IPS-NIHi11 (cell line): ENCODE measurements at regions not wholly inside any gene's neighbourhood (a gene's known extent, or its start where the extent isn't known, plus 50 kb on each side); places are given as distances from the start of the nearest gene placed in this dataset.
A peak's percentile ranks its signal among the peaks of the same experiment; 100 is the strongest.

Source experiments
- DNase-seq: peaks from one replicate; pipeline ENCODE4 v3.0.0; 2012; ENCODE audit warnings: mixed read lengths, low spot score

DNA sequence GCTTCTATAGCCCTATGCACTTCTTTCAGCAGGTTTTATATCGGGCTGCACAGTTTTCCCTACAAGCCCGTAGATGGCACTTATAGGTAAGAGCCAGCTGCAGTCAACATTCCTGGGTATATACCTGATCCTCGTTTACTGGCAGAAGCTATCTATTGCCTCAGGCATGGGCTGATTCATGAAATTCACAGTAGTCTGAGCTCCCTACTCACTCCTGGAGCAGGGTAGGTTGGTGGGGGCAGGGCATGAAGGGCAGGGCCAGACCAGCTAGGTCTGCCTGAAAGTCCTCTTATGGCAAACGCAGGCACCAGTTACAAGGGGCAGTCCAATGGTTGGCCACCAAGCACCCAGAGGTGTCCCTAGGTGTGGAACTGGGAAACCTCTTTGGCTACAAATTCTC lies 345.8 kb downstream of the RPS29 start:
- DNase-seq, result no peak

DNA sequence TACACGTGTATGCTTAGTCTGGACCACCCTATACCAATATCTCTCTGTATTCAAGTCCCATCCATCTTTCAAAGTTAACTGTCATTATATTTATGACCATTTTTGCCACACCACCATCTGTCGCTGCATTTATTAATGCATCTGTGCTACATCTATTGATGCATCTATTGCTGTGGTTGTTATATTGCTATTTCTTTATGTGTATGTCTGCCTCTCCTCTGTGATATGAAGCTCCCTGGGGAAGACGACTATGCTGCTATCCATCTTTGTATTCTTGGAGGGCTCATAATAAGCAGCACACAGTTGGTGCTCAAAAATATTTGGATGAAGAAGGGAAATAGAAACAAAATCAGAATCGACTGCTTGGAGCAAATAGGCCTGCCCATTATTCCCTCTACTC lies 357.6 kb downstream of the RPS29 start:
- no peak for DNase-seq

DNA sequence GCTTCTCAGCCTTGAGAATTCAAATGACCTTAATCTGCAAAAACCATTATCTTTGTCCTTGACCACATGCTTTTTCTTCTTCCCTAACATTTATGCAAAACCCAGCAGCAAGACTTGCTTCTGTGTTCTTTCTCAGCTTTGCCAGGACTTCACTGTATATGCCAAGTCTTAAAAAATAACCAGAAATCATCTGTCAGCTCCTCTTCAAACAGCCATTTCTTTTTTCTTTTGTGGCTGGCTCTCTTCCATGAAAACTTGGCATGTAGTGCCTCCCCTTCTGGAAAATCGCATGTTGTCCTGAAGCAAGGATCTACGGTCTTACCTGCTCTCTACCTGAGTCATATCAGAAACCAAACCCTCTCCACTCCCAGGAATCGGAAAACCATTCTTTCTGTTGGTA lies 364.9 kb downstream of the RPS29 start:
- no peak for DNase-seq

DNA sequence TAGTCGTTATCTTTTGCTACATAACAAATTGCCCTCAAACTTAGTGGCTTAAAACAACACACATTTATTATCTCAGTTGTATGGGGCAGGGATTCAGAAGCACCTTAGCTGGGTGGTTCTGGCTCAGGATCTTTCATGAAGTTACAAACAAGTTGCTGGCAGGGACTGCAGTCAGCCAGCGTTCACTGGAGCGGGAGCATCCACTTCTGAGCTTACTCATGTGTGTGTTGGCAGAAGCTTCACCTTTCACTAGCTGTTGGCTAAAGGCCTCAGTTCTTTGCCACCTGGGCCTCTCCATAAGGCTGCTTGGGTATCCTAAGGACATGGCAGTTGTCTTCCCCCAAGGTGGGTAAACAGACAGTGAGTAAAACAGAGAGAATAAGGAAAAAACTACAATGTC lies 365.7 kb downstream of the RPS29 start:
- DNase-seq, result no peak

DNA sequence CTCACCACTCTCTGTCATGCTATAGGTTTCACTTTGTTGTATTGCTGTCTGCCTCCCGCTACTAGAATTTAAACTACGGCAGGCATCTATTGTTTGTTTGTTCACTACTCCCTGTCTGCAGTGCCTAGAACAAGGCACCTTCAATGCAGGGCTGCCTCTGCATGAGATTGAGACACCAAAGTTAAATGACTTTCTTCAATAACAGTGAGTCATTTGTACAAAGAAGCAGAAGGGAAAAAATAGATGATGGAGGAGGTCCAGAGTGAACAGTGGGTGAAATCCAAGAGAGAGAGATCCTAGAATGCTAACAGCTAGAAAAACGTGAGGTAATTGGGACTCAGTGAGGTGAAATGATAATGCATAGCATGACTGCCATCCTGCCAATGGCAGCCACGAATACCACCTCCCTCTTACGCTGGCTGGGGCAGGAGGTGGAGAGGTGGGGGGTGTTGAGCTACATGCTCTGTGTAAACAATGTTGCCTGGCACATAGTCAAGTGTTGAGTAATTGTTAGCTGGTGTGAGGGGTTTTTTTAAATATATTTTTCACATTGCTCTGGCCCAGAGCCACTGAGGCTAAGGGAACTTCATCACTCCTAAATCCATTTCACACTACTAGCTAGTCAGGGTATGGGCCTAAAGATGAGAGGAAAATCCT lies 367.6 kb downstream of the RPS29 start:
- no peak for DNase-seq

DNA sequence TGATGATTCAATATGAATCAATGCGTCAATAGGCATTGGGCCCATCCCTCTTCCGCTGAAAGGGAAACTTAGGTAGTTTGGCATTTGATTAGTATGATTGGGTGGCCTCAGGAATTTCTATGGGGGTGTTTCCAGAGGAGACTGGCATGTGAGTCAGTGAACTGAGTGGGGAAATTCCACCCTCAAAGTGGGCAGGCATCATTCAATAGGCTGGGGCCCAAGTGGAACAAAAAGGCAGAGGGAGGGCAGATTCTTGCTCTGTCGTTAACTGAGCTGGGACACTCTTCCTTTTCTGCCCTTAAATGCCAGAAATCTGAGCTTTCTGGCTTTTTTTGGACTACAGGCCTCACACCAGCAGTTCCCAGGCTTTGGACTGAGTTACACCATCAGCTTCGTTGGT lies 373.5 kb downstream of the RPS29 start:
- no peak for DNase-seq

DNA sequence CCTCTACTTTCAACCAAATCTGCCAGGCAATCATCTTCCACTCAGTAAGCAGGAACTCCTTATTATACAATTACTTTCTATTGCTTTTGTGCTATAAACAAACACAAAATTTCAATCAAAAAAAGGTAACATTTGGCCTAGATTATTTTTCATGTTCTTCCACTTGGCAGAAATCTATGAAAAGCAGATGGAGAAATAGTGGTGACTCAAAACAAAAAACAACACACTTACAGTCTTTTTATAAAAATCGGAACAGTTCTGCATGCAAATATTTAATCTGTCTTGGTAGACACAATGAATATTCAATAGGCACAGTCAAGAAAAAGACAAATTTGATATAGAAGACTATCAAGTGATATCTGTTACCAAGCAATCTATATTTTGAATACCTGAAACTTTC lies 376.8 kb downstream of the RPS29 start:
- no peak for DNase-seq

DNA sequence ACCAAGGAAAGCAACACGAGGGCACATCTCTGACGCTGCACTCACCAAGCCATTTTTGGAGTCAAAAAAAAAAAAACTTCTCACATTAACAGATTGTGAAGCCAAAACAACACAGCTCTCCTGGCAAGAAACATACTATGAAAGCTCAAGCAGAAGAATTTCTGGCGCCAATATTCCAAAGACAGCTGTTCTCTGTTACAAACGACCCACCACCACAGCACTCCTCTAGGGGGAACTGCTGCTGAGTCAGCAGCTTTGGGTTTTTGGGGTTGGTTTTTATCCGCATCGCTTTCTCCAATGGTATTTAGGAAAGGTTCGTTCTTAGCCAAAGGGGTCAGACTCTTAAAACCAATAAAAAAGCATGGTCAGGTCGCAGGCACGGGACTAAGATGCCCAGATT lies 379.4 kb downstream of the RPS29 start:
- DNase-seq, result peak; percentile 14

DNA sequence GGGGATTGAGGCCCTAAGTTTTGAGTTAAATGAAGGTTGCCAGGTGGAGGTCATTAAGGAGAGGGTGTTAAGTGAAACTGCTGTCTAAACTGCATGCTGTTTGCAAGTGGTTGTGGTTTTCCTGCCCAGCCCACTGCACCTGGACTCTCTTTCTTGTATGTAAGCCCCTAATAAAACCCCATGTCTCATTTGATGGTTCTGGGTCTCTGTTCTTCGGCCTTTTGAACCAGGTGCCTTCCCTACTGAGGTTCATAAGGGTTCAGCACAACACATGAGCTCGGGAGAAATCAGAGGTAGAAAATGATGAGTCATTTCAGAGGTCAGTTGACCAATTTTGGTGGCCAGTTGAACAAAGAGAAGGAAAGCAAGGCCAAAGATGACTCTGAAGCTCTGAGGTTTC lies 382.5 kb downstream of the RPS29 start:
- no peak for DNase-seq

DNA sequence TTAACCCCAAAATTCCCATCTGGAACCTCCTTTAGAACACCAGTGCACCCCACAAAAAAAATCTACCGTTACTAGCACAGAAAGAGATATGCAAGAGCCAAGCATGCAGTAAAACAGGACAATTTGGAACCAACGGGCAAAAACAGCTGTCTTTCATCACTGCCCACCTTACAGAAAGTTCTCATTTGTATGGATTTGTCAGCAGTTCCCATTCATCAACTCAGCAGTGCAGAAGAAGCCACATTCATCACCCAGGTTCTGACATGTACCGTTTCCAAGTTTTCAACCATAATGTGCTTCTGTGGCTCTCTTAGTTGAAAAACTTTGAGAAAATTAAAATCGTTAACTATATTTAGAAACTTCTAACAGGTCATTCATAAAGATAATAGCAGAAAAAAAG lies 387.0 kb downstream of the RPS29 start:
- no peak for DNase-seq

DNA sequence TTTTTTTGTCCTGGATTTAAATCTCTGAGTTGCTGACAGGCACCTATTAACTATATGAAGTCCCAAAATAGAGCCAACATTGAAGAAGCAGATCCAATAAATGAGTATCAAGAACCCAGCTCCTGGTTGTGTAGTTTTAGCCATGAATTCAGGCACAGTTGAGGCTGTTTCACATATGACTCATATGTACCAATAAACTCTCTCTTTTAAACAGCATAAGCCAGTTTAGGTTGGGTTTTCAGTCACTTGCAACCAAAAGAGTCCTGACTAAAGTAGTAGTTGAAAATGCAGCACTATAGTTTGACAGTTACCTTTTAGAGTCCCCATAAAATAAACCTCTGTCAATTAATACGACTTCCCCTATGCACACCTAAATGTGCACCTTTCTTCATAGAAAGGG lies 389.9 kb downstream of the RPS29 start:
- DNase-seq, result no peak

DNA sequence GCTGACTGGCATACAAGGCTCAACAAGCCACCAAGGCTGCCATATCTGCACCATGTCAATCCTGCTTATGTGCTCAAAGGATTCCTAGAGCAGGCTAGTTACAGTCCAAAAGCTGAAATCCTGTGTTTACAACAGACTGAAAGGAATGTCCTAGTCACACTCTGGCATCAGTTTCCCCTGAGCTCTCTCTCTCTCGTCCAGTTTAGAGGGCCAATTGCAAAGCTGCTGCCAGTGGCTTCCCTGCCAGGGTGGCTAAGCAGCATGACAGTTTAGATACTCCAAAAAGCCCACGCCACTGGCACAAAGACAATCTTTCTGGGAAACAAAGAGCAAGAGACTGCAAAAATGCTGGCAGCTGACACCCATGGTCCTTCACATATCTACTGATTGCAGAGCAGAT lies 392.1 kb downstream of the RPS29 start:
- no peak for DNase-seq

DNA sequence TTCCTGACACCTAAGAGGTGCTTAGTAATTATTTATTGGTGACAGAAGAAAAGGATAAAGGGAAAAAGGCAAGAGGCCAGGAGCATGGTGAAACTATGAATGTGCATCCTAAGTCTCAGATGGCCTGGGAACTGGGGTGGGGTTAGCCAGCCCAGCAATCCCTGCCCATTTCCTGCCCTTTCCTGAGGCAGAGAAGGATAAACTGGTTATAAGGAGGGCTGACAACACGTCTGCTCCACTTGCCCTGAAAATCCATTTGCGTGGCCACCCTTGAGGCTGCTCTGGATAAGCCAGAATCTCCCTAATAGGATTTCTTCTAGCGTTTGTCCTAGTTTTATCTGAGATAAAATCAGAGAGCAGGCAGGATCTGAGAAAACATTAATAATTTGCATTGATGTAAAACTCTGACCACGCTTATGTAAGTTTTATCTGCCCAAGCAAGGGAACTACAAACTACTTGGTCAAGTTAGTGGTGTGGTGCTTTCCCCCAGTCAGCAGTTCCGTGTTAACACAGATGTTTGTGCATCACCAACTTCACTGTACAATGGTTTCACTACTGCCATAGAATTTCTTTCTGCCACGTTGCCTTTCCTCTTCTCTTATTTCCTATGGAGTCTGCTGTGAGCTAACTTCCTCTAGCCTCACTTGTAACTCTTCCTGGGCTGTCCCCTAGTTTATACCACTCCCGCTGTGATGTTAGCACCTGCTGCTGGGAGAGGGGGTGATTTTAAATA lies 392.7 kb downstream of the RPS29 start:
- DNase-seq, result no peak

DNA sequence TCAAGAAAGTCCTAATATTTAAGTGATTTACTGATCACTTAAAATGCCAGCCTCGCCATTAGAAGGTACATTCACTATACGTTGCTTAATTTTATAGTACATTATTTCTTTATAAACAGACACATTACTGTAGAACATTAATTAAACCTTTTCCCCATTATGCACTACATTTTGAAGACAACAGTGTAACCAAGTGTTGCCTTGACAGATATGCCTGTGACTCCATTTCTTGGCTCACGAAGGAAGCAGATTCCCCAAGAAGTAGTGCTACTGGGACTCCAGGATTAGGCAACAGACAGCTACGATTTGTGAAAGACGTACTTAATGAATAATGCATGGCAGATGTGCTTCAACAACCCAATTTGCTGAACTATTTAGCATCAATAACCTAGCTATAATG lies 394.8 kb downstream of the RPS29 start:
- DNase-seq, result no peak

DNA sequence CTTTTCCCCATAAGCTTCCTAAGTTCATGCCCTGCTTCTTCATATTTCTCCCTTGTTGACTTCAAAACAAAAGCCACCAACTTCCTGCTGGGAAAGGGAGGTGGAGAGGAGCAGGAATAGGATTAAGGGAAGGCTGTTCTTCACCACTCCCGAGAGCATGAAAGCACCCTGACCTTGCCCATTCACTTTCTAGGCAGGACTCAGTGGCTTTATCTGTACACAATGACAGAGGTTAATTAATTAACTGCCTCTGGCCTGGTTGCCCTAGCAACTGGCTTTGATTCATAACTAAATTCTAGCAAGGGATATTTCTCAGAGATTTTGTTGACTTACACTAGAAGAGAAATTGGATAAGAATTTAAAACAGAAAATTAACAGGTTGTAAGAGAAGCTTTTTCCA lies 396.8 kb downstream of the RPS29 start:
- DNase-seq, result no peak

DNA sequence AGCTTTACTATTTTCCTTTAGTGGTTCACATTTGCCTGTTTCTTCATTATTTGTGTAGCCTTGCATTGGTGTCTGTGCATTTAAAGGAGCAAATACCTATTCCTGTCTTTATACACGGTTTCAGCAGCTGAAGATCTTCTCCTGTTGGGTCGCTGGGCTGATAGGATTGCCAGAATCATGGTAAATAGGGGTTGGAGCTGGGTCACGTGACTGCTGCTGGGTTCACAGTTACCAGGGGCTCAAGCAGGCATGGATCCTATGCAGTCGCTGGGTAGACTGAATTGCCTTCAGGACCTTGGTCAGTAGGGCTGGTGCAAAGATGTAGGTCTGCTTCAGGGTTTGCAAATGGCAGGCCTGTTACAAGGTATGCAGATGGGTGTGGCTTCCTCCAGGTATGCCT lies 398.4 kb downstream of the RPS29 start:
- no peak for DNase-seq

DNA sequence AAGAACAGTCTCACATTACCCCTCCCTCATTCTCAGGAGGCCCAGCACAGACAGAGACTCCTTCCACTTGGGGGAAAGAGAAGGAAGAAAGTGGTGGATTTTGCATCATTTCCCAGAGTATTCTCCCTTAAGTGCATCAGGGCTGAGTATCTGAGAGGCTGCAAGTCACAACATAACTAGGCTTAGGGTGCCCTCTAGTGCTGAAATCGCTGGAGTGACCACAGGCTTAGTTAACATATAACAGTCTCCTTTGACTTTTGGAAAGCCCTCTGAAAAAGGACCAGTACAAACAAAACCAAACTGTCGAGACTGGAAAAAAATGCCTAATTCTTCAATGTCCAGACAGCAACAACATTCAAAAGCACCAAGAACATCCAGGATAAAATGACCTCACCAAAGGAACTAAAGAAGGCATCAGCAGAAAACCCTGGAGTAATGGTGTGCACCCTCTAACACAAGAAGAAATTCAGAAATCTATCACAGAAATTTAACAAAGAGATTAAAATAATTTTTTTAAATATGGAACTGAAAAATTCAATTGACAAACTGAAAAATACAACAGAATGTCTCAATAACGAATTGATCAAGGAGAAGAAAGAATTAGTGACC lies 412.3 kb downstream of the RPS29 start:
- peak; percentile 70 for DNase-seq

DNA sequence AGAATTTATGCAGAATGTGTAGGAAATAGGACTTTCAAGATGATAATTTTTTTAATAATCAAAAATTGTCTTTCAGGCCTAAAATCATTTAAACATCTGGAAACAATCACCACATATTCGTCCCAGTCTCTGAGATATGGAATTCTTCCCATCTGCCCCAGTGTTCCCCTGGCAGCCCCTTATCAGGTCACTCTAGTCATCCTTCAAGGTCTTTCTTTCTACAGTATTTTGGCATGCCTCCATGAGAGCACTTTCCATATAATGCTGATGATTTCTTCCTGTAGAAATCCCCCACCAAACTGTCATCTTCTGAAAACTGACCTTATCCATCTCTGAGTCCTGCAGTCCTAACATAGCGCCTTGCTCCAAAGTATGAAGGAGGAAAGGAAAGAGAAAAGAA lies 422.1 kb downstream of the RPS29 start:
- no peak for DNase-seq

DNA sequence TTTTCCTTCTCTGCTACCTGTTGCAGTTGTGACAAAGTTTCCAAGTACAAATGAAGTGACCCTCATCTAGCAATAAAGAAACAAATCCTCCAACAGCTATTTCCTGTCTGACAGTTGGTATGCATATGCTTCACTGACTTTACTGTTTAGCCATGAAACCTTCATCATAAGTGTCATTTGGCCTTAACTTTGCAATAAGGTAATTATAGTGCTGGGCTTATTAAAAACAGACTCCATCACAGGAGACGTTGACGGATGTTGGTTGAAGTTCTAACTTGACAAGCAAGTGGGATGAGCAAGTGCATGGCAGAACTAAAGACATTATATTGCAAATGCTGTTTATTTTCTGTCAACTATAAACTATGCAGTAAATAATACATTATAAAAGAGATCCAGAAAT lies 425.2 kb downstream of the RPS29 start:
- no peak for DNase-seq

DNA sequence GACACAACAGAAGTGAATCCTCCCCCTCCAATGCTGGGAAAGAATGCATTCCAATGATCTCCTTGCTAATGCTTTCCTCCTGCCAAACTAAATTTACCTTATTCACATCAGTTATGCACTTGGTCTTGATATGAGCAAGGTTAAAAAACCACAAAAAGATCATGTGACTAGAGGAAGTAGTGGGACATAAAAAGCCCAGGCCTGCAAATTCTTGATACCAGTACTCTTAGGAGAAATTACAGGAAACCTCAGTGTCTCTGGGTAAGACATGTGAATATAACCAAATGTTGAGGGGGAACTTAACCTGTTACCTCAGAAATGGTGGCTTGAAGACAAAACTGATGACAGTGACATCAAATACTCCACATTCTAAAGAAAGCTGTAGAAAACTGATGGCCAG lies 427.1 kb downstream of the RPS29 start:
- DNase-seq, result no peak

DNA sequence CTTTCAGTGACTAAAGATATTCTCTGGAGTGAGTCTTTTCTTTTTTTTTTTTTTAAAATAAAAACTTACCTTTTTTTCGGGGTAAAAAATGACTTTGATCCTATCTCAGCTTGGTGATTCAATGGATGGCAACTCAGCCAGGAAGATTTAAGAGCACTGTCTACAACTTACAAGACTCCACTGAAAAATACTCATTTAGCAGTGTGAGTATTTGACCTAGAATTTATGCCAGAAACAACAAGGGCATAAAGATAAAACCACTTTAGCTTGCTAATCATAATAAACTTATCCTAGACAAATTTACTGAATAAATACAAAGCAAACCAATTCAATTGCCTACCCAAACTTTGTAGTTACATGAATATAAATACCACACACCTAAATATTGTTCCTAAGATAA lies 446.6 kb downstream of the RPS29 start:
- DNase-seq, result no peak

DNA sequence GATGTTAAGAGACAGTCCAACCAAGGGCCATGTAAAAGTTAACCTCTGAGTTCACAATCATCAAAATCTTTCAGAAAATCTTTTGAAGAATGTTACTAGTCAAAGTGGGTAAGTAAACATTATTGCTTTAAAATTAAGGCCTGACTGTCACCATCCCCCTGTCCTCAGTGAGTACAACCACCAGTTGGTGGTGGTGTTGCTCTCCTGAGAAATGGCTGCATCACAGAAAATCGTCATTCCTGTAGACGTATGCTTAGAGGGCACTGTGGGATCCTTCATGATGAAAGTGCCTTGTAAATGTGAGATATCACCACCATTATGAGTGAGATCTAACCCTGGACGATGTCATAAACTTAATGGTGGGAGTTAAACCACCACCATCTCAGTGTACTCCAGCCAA lies 451.2 kb downstream of the RPS29 start:
- peak; percentile 17 for DNase-seq

DNA sequence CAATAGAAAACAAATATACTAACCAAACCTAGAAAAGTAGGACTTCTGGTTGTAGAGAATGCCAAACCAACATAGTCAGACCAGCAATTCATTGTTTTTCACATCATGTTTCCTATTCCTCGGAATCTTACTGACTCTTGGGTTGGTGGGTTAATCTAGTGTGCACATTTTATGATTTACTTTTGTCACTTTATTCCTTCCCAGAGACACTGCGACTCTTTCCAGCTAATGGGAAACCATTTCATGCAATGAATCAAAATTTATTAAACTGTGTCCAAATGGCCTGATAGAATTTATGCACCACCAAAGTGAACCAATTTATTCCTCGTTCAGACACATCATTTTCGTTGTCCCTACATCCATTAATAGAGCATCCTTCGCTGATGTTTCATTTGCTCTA lies 464.9 kb downstream of the RPS29 start:
- DNase-seq, result no peak
